Fibroblast of lung (primary cell): ENCODE measurements at regions not wholly inside any gene's neighbourhood (a gene's known extent, or its start where the extent isn't known, plus 50 kb on each side); places are given as distances from the start of the nearest gene placed in this dataset.

Source experiments
- DNase-seq, 2 donors: peaks; one replicate each; pipeline versions ENCODE4 v3.0.0 to v3.0.0-alpha.2; 2010; ENCODE audit warnings: low read depth in 2 of 2
- H2AFZ ChIP-seq: 2 replicates; pipeline ENCODE4 v1.5.1; 2012; ENCODE audit warnings: low read length, control low read depth, inconsistent platforms
- H3K27ac ChIP-seq: 2 replicates; pipeline ENCODE4 v1.5.1; 2011; ENCODE audit warnings: low read length, control low read depth; ENCODE audit not compliant: insufficient read depth
- H3K27me3 ChIP-seq: 2 replicates; pipeline ENCODE4 v1.5.1; 2011; ENCODE audit warnings: mild to moderate bottlenecking, low read length; ENCODE audit not compliant: control insufficient read depth, insufficient read depth
- H3K36me3 ChIP-seq: 2 replicates; pipeline ENCODE4 v1.5.1; 2011; ENCODE audit warnings: low read length; ENCODE audit not compliant: control insufficient read depth, insufficient read depth
- H3K4me1 ChIP-seq: 2 replicates; pipeline ENCODE4 v1.5.1; 2011; ENCODE audit warnings: low read length; ENCODE audit not compliant: control insufficient read depth, insufficient read depth; ENCODE audit errors: extremely low read depth
- H3K4me2 ChIP-seq: 2 replicates; pipeline ENCODE4 v1.5.1; 2011; ENCODE audit warnings: low read length, control low read depth; ENCODE audit not compliant: insufficient read depth; ENCODE audit errors: extremely low read depth
- H3K4me3 ChIP-seq, 4 experiments: fragments of 200-600 bp in 1 of 4; sonication (generic) in 1 of 4; replicated peaks in 1 of 4; 2 replicates each; pipeline ENCODE4 v1.5.1; 2011 to 2016; ENCODE audit warnings: low read length in 4 of 4, low read depth in 3 of 4, mild to moderate bottlenecking in 3 of 4, control low read depth in 2 of 4, inconsistent platforms in 1 of 4, mixed read lengths in 1 of 4; ENCODE audit not compliant: insufficient read depth in 1 of 4; ENCODE audit errors: control extremely low read depth in 1 of 4
- H3K79me2 ChIP-seq: 2 replicates; pipeline ENCODE4 v1.5.1; 2012; ENCODE audit warnings: mild to moderate bottlenecking, low read length, inconsistent platforms; ENCODE audit not compliant: control insufficient read depth, insufficient read depth
- H3K9ac ChIP-seq: 2 replicates; pipeline ENCODE4 v1.5.1; 2011; ENCODE audit warnings: mild to moderate bottlenecking, low read length, control low read depth; ENCODE audit not compliant: insufficient read depth
- H3K9me3 ChIP-seq: 2 replicates; pipeline ENCODE4 v1.5.1; 2012; ENCODE audit warnings: low read depth, low read length; ENCODE audit not compliant: control insufficient read depth, insufficient read depth
- H4K20me1 ChIP-seq: 2 replicates; pipeline ENCODE4 v1.5.1; 2011; ENCODE audit warnings: low read length; ENCODE audit not compliant: control insufficient read depth, insufficient read depth; ENCODE audit errors: extremely low read depth
- EZH2 ChIP-seq: IDR thresholded peaks from 2 replicates; pipeline ENCODE4 v1.5.1; 2012; ENCODE audit warnings: low read length, control low read depth, mild to moderate bottlenecking; ENCODE audit errors: missing control alignments
- TF ChIP-seq, protein P1 (sequence below), 2 donors: IDR thresholded peaks in 1 of 2; conservative IDR thresholded peaks in 1 of 2; 1 replicate in 1 of 2; 2 replicates in 1 of 2; pipeline ENCODE4 v1.5.1; 2011 to 2012; ENCODE audit warnings: low read length in 2 of 2, control low read depth in 1 of 2, inconsistent platforms in 1 of 2, low read depth in 1 of 2, mild to moderate bottlenecking in 1 of 2

DNA sequence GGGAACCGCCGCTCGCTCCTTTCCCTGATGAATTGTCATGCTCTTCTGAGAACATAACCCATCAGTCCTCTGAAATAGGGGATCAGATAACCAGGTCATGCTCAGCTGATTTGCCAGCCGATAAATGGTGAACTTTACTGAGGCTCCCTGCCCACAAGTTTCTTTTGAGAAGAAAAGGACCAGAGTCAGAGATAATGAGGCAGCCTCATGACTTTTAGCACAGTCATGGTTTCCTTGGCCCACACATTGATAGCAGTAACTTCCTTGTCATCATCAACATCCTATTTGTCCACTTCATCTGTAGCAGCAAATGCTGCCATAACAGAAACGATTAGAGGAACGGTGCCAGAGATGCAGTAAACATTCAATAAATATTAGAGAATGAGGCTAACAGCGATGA is 509.0 kb downstream of the GATA3 start:
- Histone ChIP-seq H3K4me3 (no peak overlapping the region), H3K27me3 (no peaks in the 10 kb centered on the region), H3K79me2 (no peaks in the 10 kb centered on the region), H3K9ac (no peak overlapping the region), H4K20me1 (no peaks in the 10 kb centered on the region), H3K36me3 (no peaks in the 10 kb centered on the region), H3K4me2 (no peak overlapping the region), H2AFZ (no peak overlapping the region), H3K27ac (no peak overlapping the region), H3K9me3 (no peaks in the 10 kb centered on the region), H3K4me1 (no peaks in the 10 kb centered on the region)
- no peak for DNase-seq
- TF ChIP-seq, protein P1, sequence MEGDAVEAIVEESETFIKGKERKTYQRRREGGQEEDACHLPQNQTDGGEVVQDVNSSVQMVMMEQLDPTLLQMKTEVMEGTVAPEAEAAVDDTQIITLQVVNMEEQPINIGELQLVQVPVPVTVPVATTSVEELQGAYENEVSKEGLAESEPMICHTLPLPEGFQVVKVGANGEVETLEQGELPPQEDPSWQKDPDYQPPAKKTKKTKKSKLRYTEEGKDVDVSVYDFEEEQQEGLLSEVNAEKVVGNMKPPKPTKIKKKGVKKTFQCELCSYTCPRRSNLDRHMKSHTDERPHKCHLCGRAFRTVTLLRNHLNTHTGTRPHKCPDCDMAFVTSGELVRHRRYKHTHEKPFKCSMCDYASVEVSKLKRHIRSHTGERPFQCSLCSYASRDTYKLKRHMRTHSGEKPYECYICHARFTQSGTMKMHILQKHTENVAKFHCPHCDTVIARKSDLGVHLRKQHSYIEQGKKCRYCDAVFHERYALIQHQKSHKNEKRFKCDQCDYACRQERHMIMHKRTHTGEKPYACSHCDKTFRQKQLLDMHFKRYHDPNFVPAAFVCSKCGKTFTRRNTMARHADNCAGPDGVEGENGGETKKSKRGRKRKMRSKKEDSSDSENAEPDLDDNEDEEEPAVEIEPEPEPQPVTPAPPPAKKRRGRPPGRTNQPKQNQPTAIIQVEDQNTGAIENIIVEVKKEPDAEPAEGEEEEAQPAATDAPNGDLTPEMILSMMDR (conservative IDR thresholded peaks at IDR 0.05 in 1 of 2, IDR thresholded peaks at IDR 0.05 in 1 of 2; ENCODE audit: low read depth in 1 of 2, low read length in 2 of 2) = no peak
- no peak for TF ChIP-seq EZH2

DNA sequence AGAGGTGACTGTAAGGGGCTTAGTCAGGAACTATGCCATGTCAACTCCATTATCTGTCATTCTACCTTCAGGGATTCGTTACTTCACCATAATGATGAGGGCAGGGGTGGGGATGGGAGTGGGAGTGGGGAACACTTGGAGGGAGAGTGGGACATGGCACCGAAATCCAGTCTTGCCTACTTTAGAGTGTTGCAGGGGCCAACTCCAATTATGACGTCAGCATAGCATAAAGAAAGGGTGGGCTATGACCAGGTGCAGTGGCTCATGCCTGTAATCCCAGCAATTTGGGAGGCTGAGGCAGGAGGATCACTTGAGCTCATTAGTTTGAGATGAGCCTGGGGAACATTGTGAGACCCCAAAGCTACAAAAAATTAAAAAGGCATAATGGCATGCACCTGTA is 512.2 kb downstream of the GATA3 start:
- Histone ChIP-seq H3K4me3 (no peak overlapping the region), H3K27ac (no peak overlapping the region), H4K20me1 (no peaks in the 10 kb centered on the region), H3K9me3 (no peaks in the 10 kb centered on the region), H3K79me2 (no peaks in the 10 kb centered on the region), H3K27me3 (no peaks in the 10 kb centered on the region), H3K4me2 (no peak overlapping the region), H3K4me1 (no peaks in the 10 kb centered on the region), H3K36me3 (no peaks in the 10 kb centered on the region), H3K9ac (no peak overlapping the region), H2AFZ (no peak overlapping the region)
- DNase-seq = no peak
- TF ChIP-seq EZH2 = no peak
- TF ChIP-seq, protein P1 (conservative IDR thresholded peaks at IDR 0.05 in 1 of 2, IDR thresholded peaks at IDR 0.05 in 1 of 2; ENCODE audit: low read depth in 1 of 2, low read length in 2 of 2) = no peak

DNA sequence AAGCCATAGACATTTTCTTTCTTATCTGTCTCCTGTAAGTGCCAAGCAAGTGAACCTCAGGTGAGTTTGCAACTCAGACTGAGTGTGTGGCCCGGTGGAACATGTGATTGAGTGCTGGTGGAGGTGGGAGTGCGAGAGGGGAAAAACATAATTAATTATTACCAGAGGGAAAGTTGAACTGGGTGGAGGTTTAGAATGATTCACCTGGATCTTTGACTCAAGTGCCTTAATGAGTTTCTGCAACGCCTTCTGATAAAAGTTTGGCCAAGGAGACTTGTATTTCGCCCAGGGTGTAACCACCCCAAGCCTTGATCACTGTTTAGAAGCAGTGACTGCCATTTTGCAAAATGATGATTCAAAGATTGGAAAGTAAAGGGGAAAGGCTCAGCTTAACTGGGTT is 513.9 kb downstream of the GATA3 start:
- no peak for DNase-seq
- Histone ChIP-seq H3K9me3 (no peaks in the 10 kb centered on the region), H3K9ac (no peak overlapping the region), H3K27ac (no peak overlapping the region), H2AFZ (no peak overlapping the region), H3K27me3 (no peaks in the 10 kb centered on the region), H3K4me3 (no peak overlapping the region), H3K36me3 (no peaks in the 10 kb centered on the region), H3K4me2 (no peak overlapping the region), H3K4me1 (no peaks in the 10 kb centered on the region), H3K79me2 (no peaks in the 10 kb centered on the region), H4K20me1 (no peaks in the 10 kb centered on the region)
- no peak for TF ChIP-seq EZH2
- TF ChIP-seq, protein P1 (conservative IDR thresholded peaks at IDR 0.05 in 1 of 2, IDR thresholded peaks at IDR 0.05 in 1 of 2; ENCODE audit: low read depth in 1 of 2, low read length in 2 of 2) = no peak
